Esophagus squamous epithelium (tissue), 5 donors: ENCODE measurements at regions not wholly inside any gene's neighbourhood (a gene's known extent, or its start where the extent isn't known, plus 50 kb on each side); places are given as distances from the start of the nearest gene placed in this dataset.
"Not testable (repeated sequence)": the region's sequence is repeated elsewhere in the genome, so short reads cannot be mapped to it uniquely, and the experiment has no call there.

Source experiments
- DNase-seq: peaks from one replicate; lab custom pipeline; 2025; lab: John Stamatoyannopoulos, UW
- H3K27ac ChIP-seq, 4 donors: fragments of 200-600 bp; sonication (generic); one replicate each; pipeline ENCODE4 v1.5.1; 2016 to 2019; ENCODE audit warnings: mild to moderate bottlenecking in 1 of 4
- H3K27me3 ChIP-seq, 4 donors: fragments of 200-600 bp; sonication (generic); 1 replicate in 3 of 4; 2 replicates in 1 of 4; pipeline versions ENCODE4 v1.5.1 to v1.6.0; 2017 to 2021; ENCODE audit warnings: antibody characterized with exemption in 1 of 4
- H3K36me3 ChIP-seq, 3 donors: fragments of 200-600 bp; sonication (generic); one replicate each; pipeline ENCODE4 v1.5.1; 2016 to 2019
- H3K4me1 ChIP-seq, 3 donors: fragments of 200-600 bp; sonication (generic); one replicate each; pipeline ENCODE4 v1.5.1; 2017 to 2019
- H3K4me3 ChIP-seq, 4 donors: fragments of 200-600 bp; sonication (generic); 1 replicate in 3 of 4; 2 replicates in 1 of 4; pipeline ENCODE4 v1.5.1; 2016 to 2019; ENCODE audit warnings: mild to moderate bottlenecking in 2 of 4, moderate library complexity in 1 of 4
- H3K9me3 ChIP-seq, 3 donors: fragments of 200-600 bp; sonication (generic); one replicate each; pipeline ENCODE4 v1.5.1; 2016 to 2019
- CTCF ChIP-seq, 6 experiments: fragments of 450-650 bp in 4 of 6; fragments of 200-600 bp in 2 of 6; sonication (generic) in 2 of 6; IDR thresholded peaks; one replicate each; pipeline ENCODE4 v1.5.1; 2016 to 2019; ENCODE audit warnings: antibody characterized with exemption in 6 of 6, mild to moderate bottlenecking in 4 of 6, moderate library complexity in 4 of 6
- POLR2A ChIP-seq, 4 donors: fragments of 450-650 bp; IDR thresholded peaks; one replicate each; pipeline ENCODE4 v1.6.1; 2017; ENCODE audit warnings: antibody characterized with exemption in 4 of 4, mild to moderate bottlenecking in 4 of 4, moderate library complexity in 3 of 4
- WGBS, 2 donors: methylation state at CpG; one replicate each; pipeline ENCODE4 v1.1.5; 2018; 5-methylcytosine and 5-hydroxymethylcytosine counted together
- intact Hi-C: fragments of 100-400 bp; cut with DNase I; formaldehyde crosslinking; loops from one replicate; pipeline ENCODE4 v1.15.0; 2022
- donor health status: DM: yes; HTN: yes; CAD: no.

DNA sequence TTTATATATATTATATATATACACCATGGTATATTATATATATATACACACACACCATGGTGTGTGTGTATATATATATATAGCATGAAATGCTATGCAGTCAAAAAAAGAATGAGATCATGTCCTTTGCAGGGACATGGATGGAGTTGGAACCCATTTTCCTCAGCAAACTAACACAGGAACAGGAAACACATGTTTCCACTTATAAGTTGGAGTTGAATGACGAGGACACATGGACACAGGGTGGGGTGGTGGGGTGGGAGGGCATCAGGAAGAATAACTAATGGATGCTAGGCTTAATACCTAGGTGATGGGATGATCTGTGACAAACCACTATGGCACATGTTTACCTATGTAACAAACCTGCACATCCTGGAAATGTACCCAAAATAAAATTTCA lies 293.6 kb upstream of the NDST3 start:
- Histone ChIP-seq H3K27ac (no peak overlapping the region), H3K36me3 (no peaks in the 10 kb centered on the region), H3K27me3 (no peaks in the 10 kb centered on the region), H3K4me1 (no peaks in the 10 kb centered on the region), H3K4me3 (no peak overlapping the region), H3K9me3 (no peaks in the 10 kb centered on the region)
- intact Hi-C loops: no loop called here
- no peak for TF ChIP-seq POLR2A (IDR thresholded peaks at IDR 0.05)
- no peak for DNase-seq
- WGBS, 2 donors: 33 to 46% methylated on average over 1 of the region's 1 CpG

GRCh38 chr4:117745379-117745778 lies 288.9 kb upstream of the NDST3 start:
- H3K4me3 ChIP-seq, H3K4me1 ChIP-seq, DNase-seq, H3K27ac ChIP-seq, intact Hi-C loops, H3K9me3 ChIP-seq, H3K36me3 ChIP-seq, H3K27me3 ChIP-seq: not testable (repeated sequence)
- WGBS, 2 donors: 0 to 80% methylated on average over 1 of the region's 1 CpG

DNA sequence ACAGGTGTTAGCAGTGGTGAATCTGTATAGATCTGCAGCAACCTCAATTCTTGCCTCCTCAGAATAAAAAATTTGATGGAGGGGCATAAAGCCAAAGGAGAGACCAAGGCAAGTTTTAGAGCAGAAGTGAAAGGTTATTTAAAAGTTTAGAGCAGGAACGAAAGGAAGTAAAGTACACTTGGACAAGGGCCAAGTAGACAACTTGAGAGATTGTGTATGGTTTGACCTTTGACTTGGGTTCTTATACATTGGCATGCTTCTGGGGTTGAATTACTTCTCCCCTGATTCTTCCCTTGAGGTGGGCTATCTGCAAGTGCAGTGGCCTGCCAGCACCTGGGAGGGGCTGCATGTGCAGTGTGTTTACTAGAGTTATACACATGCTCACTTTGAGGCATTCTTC lies 278.8 kb upstream of the NDST3 start:
- Histone ChIP-seq H3K27me3 (no peaks in the 10 kb centered on the region), H3K4me1 (no peaks in the 10 kb centered on the region), H3K27ac (no peak overlapping the region), H3K9me3 (no peaks in the 10 kb centered on the region), H3K4me3 (no peak overlapping the region), H3K36me3 (no peaks in the 10 kb centered on the region)
- TF ChIP-seq POLR2A (IDR thresholded peaks at IDR 0.05): no peak
- TF ChIP-seq CTCF (IDR thresholded peaks at IDR 0.05): no peak
- 48 to 59% methylated on average over 1 of the region's 1 CpG for WGBS, 2 donors
- intact Hi-C loops: no loop called here
- no peak for DNase-seq

DNA sequence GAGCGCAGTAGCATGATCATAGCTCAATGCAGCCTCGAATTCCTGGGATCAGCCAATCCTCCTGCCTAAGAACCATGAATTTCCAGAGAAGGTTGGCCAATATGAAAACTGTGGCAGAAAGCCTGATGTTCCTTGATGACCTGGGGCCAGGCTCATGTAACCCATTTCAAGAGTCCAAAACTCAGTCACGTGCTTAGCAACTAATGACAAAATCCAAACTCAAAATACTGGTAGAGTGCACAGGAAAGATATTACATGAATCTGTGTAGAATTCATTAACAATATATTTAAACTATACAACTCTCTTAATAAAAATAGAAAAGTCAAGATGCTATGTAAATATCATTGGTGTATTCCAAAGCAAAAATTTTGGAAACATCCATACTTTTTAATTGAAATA lies 265.7 kb upstream of the NDST3 start:
- intact Hi-C loops: no loop called here
- TF ChIP-seq CTCF (IDR thresholded peaks at IDR 0.05) (no peak), POLR2A (IDR thresholded peaks at IDR 0.05) (no peak)
- no peaks in the 10 kb centered on the region for H3K27me3 ChIP-seq
- 55 to 91% methylated on average over 3 of the region's 3 CpGs for WGBS, 2 donors
- no peak for DNase-seq
- no peaks in the 10 kb centered on the region for H3K36me3 ChIP-seq
- H3K27ac ChIP-seq: no peak overlapping the region
- no peaks in the 10 kb centered on the region for H3K9me3 ChIP-seq
- H3K4me3 ChIP-seq: no peak overlapping the region
- no peaks in the 10 kb centered on the region for H3K4me1 ChIP-seq

GRCh38 chr4:117770269-117771102 lies 263.8 kb upstream of the NDST3 start:
- Histone ChIP-seq H3K27me3 (no peaks in the 10 kb centered on the region), H3K36me3 (no peaks in the 10 kb centered on the region), H3K9me3 (no peaks in the 10 kb centered on the region), H3K4me3 (no peak overlapping the region), H3K27ac (no peak overlapping the region), H3K4me1 (no peaks in the 10 kb centered on the region)
- intact Hi-C loops: no loop called here
- no peak for DNase-seq
- 56 to 68% methylated on average over 3 of the region's 3 CpGs for WGBS, 2 donors
- TF ChIP-seq POLR2A (IDR thresholded peaks at IDR 0.05): no peak
- TF ChIP-seq CTCF (IDR thresholded peaks at IDR 0.05): no peak

DNA sequence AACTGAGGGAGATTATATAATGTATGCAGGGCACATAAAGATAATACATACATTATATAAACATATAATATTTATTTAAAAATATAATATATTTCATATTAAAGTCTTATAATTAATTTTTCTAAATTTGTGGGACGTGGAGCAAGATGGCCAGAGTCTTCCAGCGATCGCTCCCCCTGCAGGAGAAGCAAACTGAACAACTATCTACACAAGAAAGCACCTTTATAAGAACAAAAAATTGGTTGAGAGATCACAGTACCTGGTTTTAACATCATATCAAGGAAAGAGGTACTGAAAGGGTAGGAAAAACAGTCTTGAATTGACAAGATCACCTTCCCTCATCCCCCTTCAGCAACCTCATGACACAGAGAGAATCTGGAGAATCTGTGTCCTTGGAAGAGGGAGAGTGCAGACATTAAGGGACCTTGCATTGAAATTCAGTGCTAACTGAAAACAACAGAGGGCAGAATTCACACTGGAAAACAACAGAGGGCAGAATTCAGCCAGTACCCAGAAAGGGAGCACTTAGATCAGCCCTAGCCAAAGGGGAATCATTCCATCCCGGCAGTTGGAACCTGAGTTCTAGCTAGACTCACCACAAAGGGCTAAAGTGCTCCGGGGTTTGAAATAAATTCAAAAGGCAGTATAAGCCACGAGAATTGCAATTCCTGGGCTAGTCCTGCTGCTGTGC lies 262.5 kb upstream of the NDST3 start:
- no peaks in the 10 kb centered on the region for H3K27me3 ChIP-seq
- no peaks in the 10 kb centered on the region for H3K36me3 ChIP-seq
- TF ChIP-seq CTCF (IDR thresholded peaks at IDR 0.05): no peak
- no peak for TF ChIP-seq POLR2A (IDR thresholded peaks at IDR 0.05)
- no peaks in the 10 kb centered on the region for H3K4me1 ChIP-seq
- H3K27ac ChIP-seq: no peak overlapping the region
- no peak for DNase-seq
- H3K9me3 ChIP-seq: no peaks in the 10 kb centered on the region
- 56 to 74% methylated on average over 5 of the region's 6 CpGs for WGBS, 2 donors
- intact Hi-C loops: no loop called here
- H3K4me3 ChIP-seq: no peak overlapping the region
